ENCODE measurements at regions not wholly inside any gene's neighbourhood (a gene's known extent, or its start where the extent isn't known, plus 50 kb on each side); places are given as distances from the start of the nearest gene placed in this dataset.

- TF ChIP-seq POLR2A (IDR thresholded peaks at IDR 0.05; ENCODE audit: low read length) = no peak
- TF ChIP-seq GATA1 (IDR thresholded peaks at IDR 0.05; ENCODE audit: low read depth, low read length) = no peak
Measured at GRCh38 chr3:55202326-55202725, 274.5 kb upstream of the LRTM1 start.

Data from erythroblast (primary cell).